HCT116 (cell line): ENCODE measurements at regions not wholly inside any gene's neighbourhood (a gene's known extent, or its start where the extent isn't known, plus 50 kb on each side); places are given as distances from the start of the nearest gene placed in this dataset.

ENCODE experiments used
- ATAC-seq: fragments of 200-7000 bp; cut with Tn5 transposase; 2 replicates; pipeline ENCODE4 v1.9.1; 2020; ENCODE audit warnings: mild to moderate bottlenecking, moderate library complexity
- BruUV-seq: library from RNA; stranded (reverse); fragments of 400-500 nt; replicated peaks from 2 replicates; lab custom pipeline; 2021; lab: Mats Ljungman, UMichigan
- CTCF ChIA-PET: fragments of 300-600 bp; sonication (Branson Sonifier 250); formaldehyde crosslinking; loops from one replicate; lab custom pipeline; 2021; ENCODE audit warnings: antibody characterized with exemption; lab: Charles Lee
- POLR2A ChIA-PET: fragments of 300-600, 350-600 bp; sonication (Branson Sonifier 250); formaldehyde crosslinking; loops from one replicate; lab custom pipeline; 2021; ENCODE audit warnings: antibody characterized with exemption; lab: Charles Lee
- RAD21 ChIA-PET, 2 experiments: fragments of 300-600 bp; sonication (Branson Sonifier 250); formaldehyde crosslinking; loops; one replicate each; lab custom pipeline; 2023; ENCODE audit warnings: low total read pairs in 2 of 2; ENCODE audit not compliant: uncharacterized antibody in 2 of 2, unreplicated experiment in 2 of 2, low non-redundant PET in 1 of 2; lab: Charles Lee
- DNase-seq: peaks from one replicate; pipeline ENCODE4 v3.0.0-alpha.2; 2010; ENCODE audit warnings: low read depth, low spot score
- H2AFZ ChIP-seq: fragments of 200-600 bp; shearing (Covaris generic), sonication (generic); 2 replicates; pipeline ENCODE4 v1.6.1; 2017; ENCODE audit warnings: low read depth, mixed run types, mixed read lengths, antibody characterized with exemption, low read length; ENCODE audit not compliant: poor library complexity, severe bottlenecking
- H3K27ac ChIP-seq: 2 replicates; pipeline ENCODE4 v1.5.1; 2012; ENCODE audit warnings: low read depth, low read length
- H3K27me3 ChIP-seq: fragments of 200-600 bp; sonication (generic); 2 replicates; pipeline ENCODE4 v1.6.1; 2016; ENCODE audit warnings: mixed run types, low read length, mixed read lengths; ENCODE audit not compliant: insufficient read depth
- H3K36me3 ChIP-seq, 2 experiments: fragments of 200-500 bp in 1 of 2; fragments of 200-600 bp in 1 of 2; sonication (Bioruptor generic) in 1 of 2; sonication (generic) in 1 of 2; 2 replicates each; pipeline versions ENCODE4 v1.5.1 to v1.6.1; 2014 to 2016; ENCODE audit warnings: low read length in 2 of 2, inconsistent platforms in 1 of 2, mixed read lengths in 1 of 2, mixed run types in 1 of 2; ENCODE audit not compliant: insufficient read depth in 2 of 2, control insufficient read depth in 1 of 2
- H3K4me1 ChIP-seq, 2 experiments: fragments of 200-600 bp in 1 of 2; sonication (generic) in 1 of 2; 2 replicates each; pipeline versions ENCODE4 v1.5.1 to v1.6.1; 2012 to 2017; ENCODE audit warnings: low read length in 2 of 2, inconsistent platforms in 1 of 2, mild to moderate bottlenecking in 1 of 2, mixed read lengths in 1 of 2, mixed run types in 1 of 2, moderate library complexity in 1 of 2; ENCODE audit not compliant: insufficient read depth in 2 of 2, control insufficient read depth in 1 of 2
- H3K4me2 ChIP-seq: fragments of 200-600 bp; sonication (generic); 2 replicates; pipeline ENCODE4 v1.6.1; 2017; ENCODE audit warnings: mixed run types, low read length, mixed read lengths
- H3K4me3 ChIP-seq, 2 experiments: fragments of 200-600 bp in 1 of 2; sonication (generic) in 1 of 2; replicated peaks in 1 of 2; 2 replicates each; pipeline ENCODE4 v1.5.1; 2011 to 2016; ENCODE audit warnings: low read length in 2 of 2, control low read depth in 1 of 2, low read depth in 1 of 2, mild to moderate bottlenecking in 1 of 2, mixed read lengths in 1 of 2, mixed run types in 1 of 2
- H3K79me2 ChIP-seq: fragments of 200-600 bp; sonication (generic); 2 replicates; pipeline ENCODE4 v1.6.1; 2017; ENCODE audit warnings: mild to moderate bottlenecking, mixed run types, low read length, moderate library complexity, mixed read lengths; ENCODE audit not compliant: insufficient read depth
- H3K9ac ChIP-seq: fragments of 200-600 bp; sonication (generic); 2 replicates; pipeline ENCODE4 v1.6.1; 2016; ENCODE audit warnings: low read length, mixed read lengths
- H3K9me2 ChIP-seq: fragments of 200-600 bp; sonication (generic), shearing (Covaris generic); 2 replicates; pipeline ENCODE4 v1.6.1; 2017; ENCODE audit warnings: mixed run types, mild to moderate bottlenecking, moderate library complexity; ENCODE audit not compliant: insufficient read depth
- H3K9me3 ChIP-seq, 2 experiments: fragments of 200-500 bp in 1 of 2; fragments of 200-600 bp in 1 of 2; sonication (Bioruptor generic) in 1 of 2; sonication (generic) in 1 of 2; 2 replicates each; pipeline ENCODE4 v1.6.1; 2014 to 2017; ENCODE audit warnings: low read length in 2 of 2, mixed read lengths in 2 of 2, inconsistent platforms in 1 of 2, low read depth in 1 of 2, mild to moderate bottlenecking in 1 of 2, mixed run types in 1 of 2, moderate library complexity in 1 of 2; ENCODE audit not compliant: control insufficient read depth in 1 of 2, insufficient read depth in 1 of 2
- H4K20me1 ChIP-seq: fragments of 200-600 bp; sonication (generic), shearing (Covaris generic); 2 replicates; pipeline ENCODE4 v1.6.1; 2017; ENCODE audit warnings: mixed run types, mild to moderate bottlenecking, moderate library complexity; ENCODE audit not compliant: insufficient read depth
- CEBPB ChIP-seq: IDR thresholded peaks from 2 replicates; pipeline ENCODE4 v1.6.1; 2012; ENCODE audit warnings: low read depth
- EZH2 ChIP-seq: fragments of 200-600 bp; sonication (generic); IDR thresholded peaks from 2 replicates; pipeline ENCODE4 v1.6.1; 2017; ENCODE audit warnings: antibody characterized with exemption, mixed run types
- EZH2phosphoT487 ChIP-seq: fragments of 200-600 bp; IDR thresholded peaks from 2 replicates; pipeline ENCODE4 v1.6.1; 2018; ENCODE audit warnings: antibody characterized with exemption, borderline replicate concordance
- FOSL1 ChIP-seq: IDR thresholded peaks from 2 replicates; pipeline ENCODE4 v1.6.1; 2012; ENCODE audit warnings: low read depth
- POLR2A ChIP-seq: IDR thresholded peaks from 2 replicates; pipeline ENCODE4 v1.7.0; 2011; ENCODE audit warnings: borderline replicate concordance; ENCODE audit not compliant: insufficient read depth, insufficient read length; ENCODE audit errors: extremely low read depth
- RAD21 ChIP-seq: IDR thresholded peaks from 2 replicates; pipeline ENCODE4 v1.6.1; 2012; ENCODE audit warnings: low read depth, mild to moderate bottlenecking
- REST ChIP-seq: IDR thresholded peaks from 2 replicates; pipeline ENCODE4 v1.6.1; 2012; ENCODE audit warnings: low read depth
- intact Hi-C: fragments of 100-400 bp; cut with micrococcal nuclease; formaldehyde crosslinking; loops from 2 replicates; pipeline ENCODE4 v1.10.0; 2022
- TF ChIP-seq, protein P1 (sequence below): IDR thresholded peaks from 2 replicates; pipeline ENCODE4 v1.6.1; 2012

DNA sequence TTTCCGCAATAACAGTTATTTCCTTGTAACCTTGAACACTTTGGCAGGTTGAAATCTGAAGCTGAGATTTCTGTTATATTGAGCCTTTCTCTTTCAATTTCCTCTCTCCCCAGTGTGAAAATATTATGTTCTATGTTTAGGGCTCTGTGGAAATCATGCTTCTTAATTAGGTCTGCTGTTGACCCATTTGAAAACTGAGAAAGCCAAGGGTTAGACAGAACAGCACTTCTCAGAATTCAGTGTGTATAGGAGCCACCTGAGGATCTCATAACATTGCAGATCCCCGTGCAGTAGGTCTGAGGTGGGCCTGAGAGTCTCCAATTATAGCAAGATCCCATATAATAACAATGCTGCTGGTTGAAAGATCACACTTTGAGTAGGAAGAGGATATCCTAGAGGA, 230.2 kb upstream of the NT5C1B start (continued):
- TF ChIP-seq REST = no peak
- TF ChIP-seq, all 23 proteins: peak for 0

- Histone ChIP-seq H3K4me3 (no peak overlapping the region), H3K9me2 (no peaks in the 10 kb centered on the region), H2AFZ (no peak overlapping the region), H4K20me1 (no peaks in the 10 kb centered on the region), H3K79me2 (no peaks in the 10 kb centered on the region), H3K9ac (no peak overlapping the region), H3K9me3 (no peaks in the 10 kb centered on the region), H3K4me2 (no peak overlapping the region), H3K36me3 (no peaks in the 10 kb centered on the region), H3K4me1 (no peaks in the 10 kb centered on the region), H3K27me3 (0 out of 2 replicates have a peak, but pooled peaks cover 11% of the 10 kb centered on the region), H3K27ac (no peak overlapping the region)
- DNase-seq (no peak), ATAC-seq (no peak)
- intact Hi-C loops = no loop called here
- no TSS peak for BruUV-seq
- ChIA-PET RAD21 (no interaction called here), CTCF (interaction anchor here (1.1 kb wide), 1 partner anchor 10 kb away, joined by 3 read pairs; no protein-coding TSS in a partner anchor), POLR2A (no interaction called here)
- TF ChIP-seq EZH2phosphoT487 (no peak), POLR2A (no peak), EZH2 (no peak), CEBPB (no peak), RAD21 (no peak), FOSL1 (no peak)
- TF ChIP-seq, protein P1, sequence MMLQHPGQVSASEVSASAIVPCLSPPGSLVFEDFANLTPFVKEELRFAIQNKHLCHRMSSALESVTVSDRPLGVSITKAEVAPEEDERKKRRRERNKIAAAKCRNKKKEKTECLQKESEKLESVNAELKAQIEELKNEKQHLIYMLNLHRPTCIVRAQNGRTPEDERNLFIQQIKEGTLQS = no peak
Measured at GRCh38 chr2:18814387-18814786, 225.0 kb upstream of the NT5C1B start.
